H1 (cell line): ENCODE measurements at regions not wholly inside any gene's neighbourhood (a gene's known extent, or its start where the extent isn't known, plus 50 kb on each side); places are given as distances from the start of the nearest gene placed in this dataset.

Experiments
- CTCF ChIA-PET: fragments of 300-600 bp; sonication (Branson Sonifier 250); formaldehyde crosslinking; loops from one replicate; lab custom pipeline; 2021; ENCODE audit not compliant: partially characterized antibody; lab: Charles Lee
- POLR2A ChIA-PET: fragments of 300-600 bp; sonication (Branson Sonifier 250); formaldehyde crosslinking; loops from one replicate; lab custom pipeline; 2021; ENCODE audit warnings: inconsistent platforms; ENCODE audit not compliant: partially characterized antibody; lab: Charles Lee
- DNase-seq, 2 experiments: peaks; one replicate each; pipeline versions ENCODE4 v3.0.0 to v3.0.0-alpha.2; 2010 to 2022; ENCODE audit warnings: low spot score in 2 of 2, low read depth in 1 of 2, mixed read lengths in 1 of 2
- FAIRE-seq: peaks from 2 replicates; lab custom pipeline; 2011; peaks lifted over from hg19 to GRCh38; lab: Jason Lieb, UNC
- H2AFZ ChIP-seq: 2 replicates; pipeline ENCODE4 v1.8.1; 2012; ENCODE audit warnings: low read length, inconsistent platforms
- H2AK5ac ChIP-seq: 2 replicates; pipeline ENCODE4 v1.6.1; 2013; ENCODE audit warnings: low read depth, low read length
- H2BK120ac ChIP-seq: replicated peaks from 2 replicates; pipeline ENCODE3; 2013; ENCODE audit warnings: low read depth, low read length, inconsistent platforms
- H2BK12ac ChIP-seq: 2 replicates; pipeline ENCODE4 v1.6.1; 2013; ENCODE audit warnings: low read depth, low read length
- H2BK15ac ChIP-seq: 2 replicates; pipeline ENCODE4 v1.6.1; 2013; ENCODE audit warnings: low read length
- H2BK20ac ChIP-seq: 2 replicates; pipeline ENCODE4 v1.6.1; 2013; ENCODE audit warnings: low read length
- H2BK5ac ChIP-seq: 2 replicates; pipeline ENCODE4 v1.6.1; 2013; ENCODE audit warnings: low read depth, low read length
- H3K14ac ChIP-seq: 2 replicates; pipeline ENCODE4 v1.6.1; 2013; ENCODE audit warnings: inconsistent platforms; ENCODE audit not compliant: insufficient read length
- H3K18ac ChIP-seq: 2 replicates; pipeline ENCODE4 v1.6.1; 2013; ENCODE audit warnings: low read length; ENCODE audit errors: extremely low read depth
- H3K23ac ChIP-seq: 2 replicates; pipeline ENCODE4 v1.6.1; 2013; ENCODE audit warnings: inconsistent platforms; ENCODE audit not compliant: insufficient read length
- H3K23me2 ChIP-seq: 2 replicates; pipeline ENCODE4 v1.6.1; 2013; ENCODE audit warnings: low read depth, low read length
- H3K27ac ChIP-seq: 2 replicates; pipeline ENCODE4 v1.6.1; 2011; ENCODE audit warnings: low read depth, low read length, inconsistent platforms
- H3K27me3 ChIP-seq, 4 experiments: replicated peaks in 1 of 4; 1 replicate in 1 of 4; 2 replicates in 3 of 4; pipeline versions ENCODE4 v1.6.1 to v1.8.1; 2011 to 2013; ENCODE audit warnings: low read length in 3 of 4, mild to moderate bottlenecking in 3 of 4, inconsistent platforms in 2 of 4, mixed read lengths in 2 of 4, moderate library complexity in 1 of 4; ENCODE audit not compliant: control insufficient read depth in 3 of 4, insufficient read depth in 3 of 4; ENCODE audit errors: extremely low read depth in 1 of 4
- H3K36me3 ChIP-seq, 4 experiments: 2 replicates each; pipeline versions ENCODE4 v1.6.1 to v1.8.1; 2011 to 2013; ENCODE audit warnings: mild to moderate bottlenecking in 4 of 4, low read length in 3 of 4, moderate library complexity in 2 of 4, control low read depth in 1 of 4, inconsistent platforms in 1 of 4; ENCODE audit not compliant: insufficient read depth in 4 of 4, control insufficient read depth in 2 of 4
- H3K4ac ChIP-seq: replicated peaks from 2 replicates; pipeline ENCODE3; 2013; ENCODE audit warnings: low read length, low read depth, mixed read lengths, inconsistent platforms; ENCODE audit not compliant: insufficient read length
- H3K4me1 ChIP-seq, 4 experiments: replicated peaks in 1 of 4; 1 replicate in 1 of 4; 2 replicates in 3 of 4; pipeline versions ENCODE4 v1.6.1 to v1.8.1; 2011 to 2013; ENCODE audit warnings: low read length in 3 of 4, inconsistent platforms in 2 of 4, mixed read lengths in 1 of 4; ENCODE audit not compliant: insufficient read depth in 4 of 4, control insufficient read depth in 3 of 4
- H3K4me2 ChIP-seq, 2 experiments: 2 replicates each; pipeline versions ENCODE4 v1.6.1 to v1.8.1; 2011 to 2013; ENCODE audit warnings: low read depth in 2 of 2, low read length in 2 of 2, control low read depth in 1 of 2, inconsistent platforms in 1 of 2, mild to moderate bottlenecking in 1 of 2; ENCODE audit not compliant: insufficient read depth in 1 of 2
- H3K4me3 ChIP-seq, 4 experiments: fragments of 200-600, 300-600 bp in 1 of 4; sonication (generic), shearing (Covaris generic), sonication (Bioruptor Twin) in 1 of 4; 2 replicates each; pipeline versions ENCODE4 v1.5.1 to v1.8.1; 2011 to 2016; ENCODE audit warnings: low read length in 4 of 4, low read depth in 3 of 4, control low read depth in 2 of 4, inconsistent platforms in 2 of 4, mild to moderate bottlenecking in 2 of 4, mixed read lengths in 1 of 4, moderate library complexity in 1 of 4; ENCODE audit not compliant: insufficient read depth in 2 of 4; ENCODE audit errors: extremely low read depth in 1 of 4
- H3K56ac ChIP-seq: replicated peaks from 2 replicates; pipeline ENCODE3; 2013; ENCODE audit warnings: low read depth, mild to moderate bottlenecking, mixed read lengths, low read length, inconsistent platforms; ENCODE audit not compliant: insufficient read length
- H3K79me1 ChIP-seq: 2 replicates; pipeline ENCODE4 v1.6.1; 2013; ENCODE audit warnings: low read depth, low read length, control low read depth
- H3K79me2 ChIP-seq, 2 experiments: 2 replicates each; pipeline versions ENCODE4 v1.6.1 to v1.8.1; 2012 to 2013; ENCODE audit warnings: low read length in 2 of 2, mild to moderate bottlenecking in 2 of 2, inconsistent platforms in 1 of 2; ENCODE audit not compliant: insufficient read depth in 2 of 2, control insufficient read depth in 1 of 2
- H3K9ac ChIP-seq, 4 experiments: replicated peaks in 1 of 4; 1 replicate in 1 of 4; 2 replicates in 3 of 4; pipeline versions ENCODE4 v1.6.1 to v1.8.1; 2011 to 2013; ENCODE audit warnings: low read depth in 3 of 4, low read length in 3 of 4, control low read depth in 2 of 4, mild to moderate bottlenecking in 2 of 4, moderate library complexity in 2 of 4, inconsistent platforms in 1 of 4; ENCODE audit errors: extremely low read depth in 1 of 4
- H3K9me3 ChIP-seq, 2 experiments: 2 replicates each; pipeline versions ENCODE4 v1.6.1 to v1.8.1; 2012 to 2013; ENCODE audit warnings: mild to moderate bottlenecking in 2 of 2, moderate library complexity in 2 of 2, control low read depth in 1 of 2, inconsistent platforms in 1 of 2, low read depth in 1 of 2, low read length in 1 of 2, mixed read lengths in 1 of 2; ENCODE audit not compliant: insufficient read depth in 2 of 2
- H4K20me1 ChIP-seq, 2 experiments: replicated peaks in 1 of 2; 2 replicates each; pipeline versions ENCODE3 to v1.8.1; 2011 to 2013; ENCODE audit warnings: inconsistent platforms in 2 of 2, low read length in 2 of 2, mild to moderate bottlenecking in 1 of 2; ENCODE audit not compliant: insufficient read depth in 2 of 2, control insufficient read depth in 1 of 2
- H4K5ac ChIP-seq: 2 replicates; pipeline ENCODE4 v1.6.1; 2013; ENCODE audit warnings: low read length, low read depth, mixed read lengths, inconsistent platforms; ENCODE audit not compliant: insufficient read length
- H4K8ac ChIP-seq: 2 replicates; pipeline ENCODE4 v1.8.0; 2013; ENCODE audit warnings: mild to moderate bottlenecking, moderate library complexity, low read length, inconsistent platforms; ENCODE audit not compliant: insufficient read depth; ENCODE audit errors: extremely low read depth
- H4K91ac ChIP-seq: replicated peaks from 2 replicates; pipeline ENCODE3; 2013; ENCODE audit warnings: low read length, mixed read lengths, inconsistent platforms; ENCODE audit not compliant: insufficient read length
- ATF2 ChIP-seq: IDR thresholded peaks from 2 replicates; pipeline ENCODE4 v1.6.1; 2012; ENCODE audit warnings: low read length, inconsistent platforms
- FOSL1 ChIP-seq: IDR thresholded peaks from 2 replicates; pipeline ENCODE4 v1.6.1; 2011; ENCODE audit warnings: mild to moderate bottlenecking, low read depth, low read length, moderate library complexity; ENCODE audit not compliant: insufficient read depth
- JUN ChIP-seq: IDR thresholded peaks from 2 replicates; pipeline ENCODE4 v1.6.1; 2011; ENCODE audit warnings: low read depth, mild to moderate bottlenecking, improper control_type of control experiment, low read length
- KDM5A ChIP-seq: fragments of 200-600 bp; IDR thresholded peaks from 2 replicates; pipeline ENCODE4 v1.7.1; 2012; ENCODE audit warnings: mild to moderate bottlenecking, low read length, inconsistent platforms, mixed read lengths
- POU5F1 ChIP-seq: IDR thresholded peaks from 2 replicates; pipeline ENCODE4 v1.6.1; 2011; ENCODE audit warnings: low read depth, mild to moderate bottlenecking, low read length, moderate library complexity
- RAD21 ChIP-seq, 2 experiments: IDR thresholded peaks in 1 of 2; conservative IDR thresholded peaks in 1 of 2; 2 replicates each; pipeline ENCODE4 v1.6.1; 2011; ENCODE audit warnings: low read depth in 2 of 2, low read length in 2 of 2, improper control_type of control experiment in 1 of 2, inconsistent platforms in 1 of 2, mild to moderate bottlenecking in 1 of 2, moderate library complexity in 1 of 2
- RNF2 ChIP-seq: fragments of 200-900, 300-1000 bp; sonication (generic); IDR thresholded peaks from 2 replicates; pipeline ENCODE4 v1.7.1; 2016; ENCODE audit warnings: borderline replicate concordance, low read depth, mild to moderate bottlenecking, antibody characterized with exemption, low read length; ENCODE audit not compliant: poor library complexity, severe bottlenecking; ENCODE audit errors: missing control alignments
- SUZ12 ChIP-seq: fragments of 200-600 bp; sonication (generic); IDR thresholded peaks from 2 replicates; pipeline ENCODE4 v1.6.1; 2012; ENCODE audit warnings: mild to moderate bottlenecking, inconsistent platforms, low read length, moderate library complexity, mixed read lengths
- TCF12 ChIP-seq: IDR thresholded peaks from 2 replicates; pipeline ENCODE4 v1.6.1; 2011; ENCODE audit warnings: low read depth, mild to moderate bottlenecking, low read length
- WGBS, 2 experiments: shearing (Covaris generic) in 1 of 2; methylation state at CpG; one replicate each; pipeline versions ENCODE4 v1.1.6 to v1.1.7; 2013 to 2015; ENCODE audit warnings: low lambda C conversion rate in 2 of 2, mixed read lengths in 2 of 2, inconsistent platforms in 1 of 2, low coverage in 1 of 2, missing lambda C conversion rate in 1 of 2; ENCODE audit not compliant: insufficient replicate concordance in 2 of 2, insufficient coverage in 1 of 2, insufficient read length in 1 of 2; ENCODE audit errors: extremely low coverage in 1 of 2, missing lambda C conversion rate in 1 of 2; 5-methylcytosine and 5-hydroxymethylcytosine counted together

GRCh38 chr16:11484691-11485258, 101.9 kb downstream of the LITAF start:
- no peak overlapping the region for H2BK120ac ChIP-seq
- ChIA-PET POLR2A (no interaction called here), CTCF (interaction anchor here (0.8 to 1.0 kb wide), 2 partner anchors 10 to 78 kb away, joined by 3 read pairs; no protein-coding TSS in a partner anchor)
- no peak overlapping the region for H3K14ac ChIP-seq
- WGBS, 2 experiments, result 90% methylated on average over 7 of the region's 8 CpGs; no CpG with 5 or more reads in 1 of the 2 experiments
- H3K4me3 ChIP-seq, result no peak overlapping the region
- no peak overlapping the region for H2AFZ ChIP-seq
- H3K23me2 ChIP-seq, result peaks cover 6% of the 10 kb centered on the region; the same call in 1 of the 2 replicates
- H3K27ac ChIP-seq, result no peak overlapping the region
- no peak overlapping the region for H4K5ac ChIP-seq
- no peak overlapping the region for H2BK15ac ChIP-seq
- DNase-seq, result no peak
- H3K56ac ChIP-seq, result no peak overlapping the region
- no peaks in the 10 kb centered on the region for H3K79me2 ChIP-seq
- H3K36me3 ChIP-seq, result peaks cover 0 to 36% (median 19%) of the 10 kb centered on the region in 4 experiments; a peak in 6 of 8 replicates
- H2BK12ac ChIP-seq, result no peak overlapping the region
- H4K91ac ChIP-seq, result no peak overlapping the region
- no peak overlapping the region for H3K9ac ChIP-seq
- H3K4me2 ChIP-seq, result no peak overlapping the region
- no peak overlapping the region for H3K4ac ChIP-seq
- no peaks in the 10 kb centered on the region for H3K27me3 ChIP-seq
- no peaks in the 10 kb centered on the region for H3K4me1 ChIP-seq
- H2AK5ac ChIP-seq, result no peak overlapping the region
- H2BK5ac ChIP-seq, result no peak overlapping the region
- H3K18ac ChIP-seq, result no peak overlapping the region
- no peak overlapping the region for H2BK20ac ChIP-seq
- H4K20me1 ChIP-seq, result no peaks in the 10 kb centered on the region
- FAIRE-seq, result no peak
- no peak overlapping the region for H3K23ac ChIP-seq
- TF ChIP-seq SUZ12 (no peak), FOSL1 (no peak), POU5F1 (no peak), ATF2 (no peak), KDM5A (no peak), TCF12 (no peak), RNF2 (no peak), JUN (no peak), RAD21 (IDR thresholded peaks at IDR 0.05 in 1 of 2, conservative IDR thresholded peaks at IDR 0.05 in 1 of 2; ENCODE audit: low read depth in 2 of 2, low read length in 2 of 2) (no peak)
- peaks cover 10 to 11% of the 10 kb centered on the region in 2 experiments for H3K9me3 ChIP-seq
- no peaks in the 10 kb centered on the region for H3K79me1 ChIP-seq
- no peak overlapping the region for H4K8ac ChIP-seq
